AG04449 (cell line): ENCODE measurements at regions not wholly inside any gene's neighbourhood (a gene's known extent, or its start where the extent isn't known, plus 50 kb on each side); places are given as distances from the start of the nearest gene placed in this dataset.

Experiments
- CTCF ChIA-PET: fragments of 350-600 bp; formaldehyde crosslinking; extraction: SDS; loops from one replicate; lab custom pipeline; 2021; ENCODE audit warnings: antibody characterized with exemption; lab: Yijun Ruan, JAX
- POLR2A ChIA-PET: fragments of 400-600, 350-600 bp; formaldehyde crosslinking; extraction: SDS; loops from one replicate; lab custom pipeline; 2020; ENCODE audit warnings: antibody characterized with exemption, inconsistent platforms; lab: Yijun Ruan, JAX
- DNase-seq: peaks from one replicate; pipeline ENCODE4 v3.0.0-alpha.2; 2010; ENCODE audit warnings: low read depth, low spot score
- H3K4me3 ChIP-seq: 2 replicates; pipeline ENCODE4 v1.5.1; 2011; ENCODE audit warnings: low read depth, mild to moderate bottlenecking, control low read depth, low read length
- TF ChIP-seq, protein P1 (sequence below): IDR thresholded peaks from one replicate; pipeline ENCODE4 v1.5.1; 2011; ENCODE audit warnings: mild to moderate bottlenecking, moderate library complexity, low read length, control low read depth, inconsistent platforms; ENCODE audit not compliant: insufficient read depth; ENCODE audit errors: missing control alignments

DNA sequence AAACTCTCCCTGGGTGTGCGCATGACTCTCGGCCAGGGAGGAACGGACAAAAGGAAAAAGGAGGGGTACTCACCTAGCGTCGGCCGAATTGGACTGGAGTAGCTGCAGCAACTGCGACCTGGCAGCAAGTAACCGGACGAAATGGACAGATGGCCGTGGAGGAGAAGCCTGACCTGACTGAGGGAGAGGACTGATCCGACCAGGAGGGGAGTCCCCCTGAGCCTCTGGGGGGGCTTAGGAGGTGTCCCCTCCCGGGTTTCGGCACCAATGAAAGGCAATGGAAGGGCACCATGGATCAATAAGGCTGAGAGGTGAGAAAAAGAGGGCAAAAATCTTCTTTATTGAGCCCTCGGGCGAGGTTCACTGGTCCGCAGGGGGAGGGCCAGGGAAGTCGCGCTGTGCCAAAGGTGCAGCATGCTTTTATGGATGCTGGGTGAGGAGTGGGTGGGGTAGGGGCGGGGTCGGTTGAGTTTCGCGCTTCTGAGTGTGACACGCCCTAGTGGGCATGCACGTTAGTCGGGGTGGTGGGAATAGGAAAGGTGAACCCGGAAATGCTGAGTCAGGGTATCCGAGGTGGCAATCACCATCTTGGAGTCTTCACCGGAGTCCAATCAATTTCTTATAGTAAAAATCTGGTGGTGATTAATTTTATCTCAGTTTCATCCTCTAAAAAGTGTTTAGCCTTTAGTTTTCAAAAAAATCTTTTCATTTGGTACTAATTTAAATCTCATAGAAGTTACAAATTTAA is 638.5 kb upstream of the DPP6 start:
- no peak for DNase-seq
- H3K4me3 ChIP-seq = no peak overlapping the region
- ChIA-PET CTCF (no interaction called here), POLR2A (no interaction called here)
- TF ChIP-seq, protein P1, sequence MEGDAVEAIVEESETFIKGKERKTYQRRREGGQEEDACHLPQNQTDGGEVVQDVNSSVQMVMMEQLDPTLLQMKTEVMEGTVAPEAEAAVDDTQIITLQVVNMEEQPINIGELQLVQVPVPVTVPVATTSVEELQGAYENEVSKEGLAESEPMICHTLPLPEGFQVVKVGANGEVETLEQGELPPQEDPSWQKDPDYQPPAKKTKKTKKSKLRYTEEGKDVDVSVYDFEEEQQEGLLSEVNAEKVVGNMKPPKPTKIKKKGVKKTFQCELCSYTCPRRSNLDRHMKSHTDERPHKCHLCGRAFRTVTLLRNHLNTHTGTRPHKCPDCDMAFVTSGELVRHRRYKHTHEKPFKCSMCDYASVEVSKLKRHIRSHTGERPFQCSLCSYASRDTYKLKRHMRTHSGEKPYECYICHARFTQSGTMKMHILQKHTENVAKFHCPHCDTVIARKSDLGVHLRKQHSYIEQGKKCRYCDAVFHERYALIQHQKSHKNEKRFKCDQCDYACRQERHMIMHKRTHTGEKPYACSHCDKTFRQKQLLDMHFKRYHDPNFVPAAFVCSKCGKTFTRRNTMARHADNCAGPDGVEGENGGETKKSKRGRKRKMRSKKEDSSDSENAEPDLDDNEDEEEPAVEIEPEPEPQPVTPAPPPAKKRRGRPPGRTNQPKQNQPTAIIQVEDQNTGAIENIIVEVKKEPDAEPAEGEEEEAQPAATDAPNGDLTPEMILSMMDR = no peak

DNA sequence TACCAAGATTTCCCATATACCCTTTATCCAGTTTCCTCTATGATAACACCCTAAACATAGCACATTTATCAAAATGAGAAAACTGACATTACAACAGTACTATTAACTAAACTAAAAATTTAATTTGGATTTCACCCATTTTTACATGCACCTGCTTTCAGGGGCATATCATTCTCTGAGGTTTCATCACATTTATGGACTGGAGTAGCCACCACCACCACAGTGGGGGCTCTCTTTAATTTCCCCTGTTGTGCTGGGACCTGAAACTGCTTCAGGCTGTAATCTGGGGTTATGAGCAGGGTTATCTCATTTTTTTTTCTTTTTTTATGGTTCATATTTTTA is 637.9 kb upstream of the DPP6 start:
- TF ChIP-seq, protein P1 = no peak
- ChIA-PET CTCF (no interaction called here), POLR2A (no interaction called here)
- H3K4me3 ChIP-seq = no peak overlapping the region
- no peak for DNase-seq

GRCh38 chr7:153415632-153416031 is 636.6 kb upstream of the DPP6 start:
- H3K4me3 ChIP-seq = no peak overlapping the region
- ChIA-PET POLR2A (no interaction called here), CTCF (no interaction called here)
- no peak for DNase-seq
- TF ChIP-seq, protein P1 = no peak

GRCh38 chr7:153422291-153423209 is 629.6 kb upstream of the DPP6 start:
- H3K4me3 ChIP-seq = no peak overlapping the region
- TF ChIP-seq, protein P1 = no peak
- no peak for DNase-seq
- ChIA-PET CTCF (no interaction called here), POLR2A (no interaction called here)

- no peak overlapping the region for H3K4me3 ChIP-seq
- POLR2A ChIA-PET = no interaction called here
- TF ChIP-seq, protein P1 = no peak
- CTCF ChIA-PET = no interaction called here
- DNase-seq = no peak
Measured at GRCh38 chr7:153423210-153423590, 629.0 kb upstream of the DPP6 start.

- no peak overlapping the region for H3K4me3 ChIP-seq
- no peak for DNase-seq
- TF ChIP-seq, protein P1 = no peak
- POLR2A ChIA-PET = no interaction called here
- CTCF ChIA-PET = no interaction called here
Measured at GRCh38 chr7:153430931-153431330, 621.3 kb upstream of the DPP6 start.
